ENCODE measurements at regions not wholly inside any gene's neighbourhood (a gene's known extent, or its start where the extent isn't known, plus 50 kb on each side); places are given as distances from the start of the nearest gene placed in this dataset.

- no peak for TF ChIP-seq CTCF (IDR thresholded peaks at IDR 0.05)
- intact Hi-C loops (cut with DNase I, micrococcal nuclease): no loop called here
Measured at GRCh38 chr12:28946361-28946760, 202.7 kb upstream of the FAR2 start.

GRCh38 chr12:28948685-28949084 lies 200.4 kb upstream of the FAR2 start:
- DNase-seq (no peak), ATAC-seq (no peak)
- Histone ChIP-seq H3K4me1 (ENCODE audit: low read depth) (no peaks in the 10 kb centered on the region), H3K4me3 (no peak overlapping the region), H3K36me3 (ENCODE audit: low read depth) (no peaks in the 10 kb centered on the region), H3K9me3 (no peaks in the 10 kb centered on the region)
- no peak for TF ChIP-seq CTCF (IDR thresholded peaks at IDR 0.05)
- intact Hi-C loops (cut with DNase I, micrococcal nuclease): no loop called here

More at GRCh38 chr12:28946361-28946760, 202.7 kb upstream of the FAR2 start:
- ATAC-seq (no peak), DNase-seq (no peak)
- Histone ChIP-seq H3K4me1 (ENCODE audit: low read depth) (no peaks in the 10 kb centered on the region), H3K4me3 (no peak overlapping the region), H3K9me3 (no peaks in the 10 kb centered on the region), H3K36me3 (ENCODE audit: low read depth) (no peaks in the 10 kb centered on the region)

- Histone ChIP-seq H3K9me3 (no peaks in the 10 kb centered on the region), H3K36me3 (ENCODE audit: low read depth) (no peaks in the 10 kb centered on the region), H3K4me1 (ENCODE audit: low read depth) (no peaks in the 10 kb centered on the region), H3K4me3 (no peak overlapping the region)
- no peak for ATAC-seq
- intact Hi-C loops (cut with DNase I, micrococcal nuclease): no loop called here
- DNase-seq: no peak
- no peak for TF ChIP-seq CTCF (IDR thresholded peaks at IDR 0.05)
Measured at GRCh38 chr12:28949184-28949583, 199.9 kb upstream of the FAR2 start.

- TF ChIP-seq CTCF (IDR thresholded peaks at IDR 0.05): no peak
- no peak overlapping the region for H3K4me3 ChIP-seq
- H3K36me3 ChIP-seq (ENCODE audit: low read depth): no peaks in the 10 kb centered on the region
- ATAC-seq (no peak), DNase-seq (no peak)
- H3K9me3 ChIP-seq: no peaks in the 10 kb centered on the region
- intact Hi-C loops (cut with DNase I, micrococcal nuclease): no loop called here
- no peaks in the 10 kb centered on the region for H3K4me1 ChIP-seq (ENCODE audit: low read depth)
Measured at GRCh38 chr12:28950049-28950448, 199.0 kb upstream of the FAR2 start.

- intact Hi-C loops (cut with DNase I, micrococcal nuclease): no loop called here
- no peaks in the 10 kb centered on the region for H3K9me3 ChIP-seq
- H3K4me1 ChIP-seq (ENCODE audit: low read depth): no peaks in the 10 kb centered on the region
- ATAC-seq (no peak), DNase-seq (no peak)
- no peak overlapping the region for H3K4me3 ChIP-seq
- no peaks in the 10 kb centered on the region for H3K36me3 ChIP-seq (ENCODE audit: low read depth)
- no peak for TF ChIP-seq CTCF (IDR thresholded peaks at IDR 0.05)
Measured at GRCh38 chr12:28951935-28952334, 197.1 kb upstream of the FAR2 start.

- ATAC-seq (no peak), DNase-seq (no peak)
- TF ChIP-seq CTCF (IDR thresholded peaks at IDR 0.05): no peak
- Histone ChIP-seq H3K4me3 (no peak overlapping the region), H3K9me3 (no peaks in the 10 kb centered on the region), H3K4me1 (ENCODE audit: low read depth) (no peaks in the 10 kb centered on the region), H3K36me3 (ENCODE audit: low read depth) (no peaks in the 10 kb centered on the region)
- intact Hi-C loops (cut with DNase I, micrococcal nuclease): no loop called here
Measured at GRCh38 chr12:28954333-28954732, 194.7 kb upstream of the FAR2 start.

All from mucosa of descending colon (tissue), 3 donors.